Fibroblast of skin of abdomen (primary cell): ENCODE measurements at regions not wholly inside any gene's neighbourhood (a gene's known extent, or its start where the extent isn't known, plus 50 kb on each side); places are given as distances from the start of the nearest gene placed in this dataset.
"Not testable (repeated sequence)": the region's sequence is repeated elsewhere in the genome, so short reads cannot be mapped to it uniquely, and the experiment has no call there.

Experiments used
- DNase-seq: peaks from one replicate; pipeline ENCODE4 v3.0.0-alpha.2; 2013

- no peak for DNase-seq
Observed at GRCh38 chr20:4635781-4636180, 50.5 kb upstream of the PRNP start.

GRCh38 chr20:4635342-4635741 is 50.9 kb upstream of the PRNP start:
- DNase-seq: no peak

- DNase-seq: peak; percentile 85
Observed at GRCh38 chr20:4633780-4634179, 52.5 kb upstream of the PRNP start.

GRCh38 chr20:4633379-4633778 is 52.9 kb upstream of the PRNP start:
- DNase-seq: no peak

GRCh38 chr20:4632876-4633275 is 53.4 kb upstream of the PRNP start:
- DNase-seq: no peak

GRCh38 chr20:4626228-4626627 is 60.0 kb upstream of the PRNP start:
- no peak for DNase-seq

GRCh38 chr20:4625687-4626086 is 60.6 kb upstream of the PRNP start:
- DNase-seq: no peak

- not testable (repeated sequence) for DNase-seq
Observed at GRCh38 chr20:4624675-4625336, 61.5 kb upstream of the PRNP start.

GRCh38 chr20:4619144-4619543 is 67.1 kb upstream of the PRNP start:
- not testable (repeated sequence) for DNase-seq

- no peak for DNase-seq
Observed at GRCh38 chr20:4617484-4617883, 68.8 kb upstream of the PRNP start.

- DNase-seq: no peak
Observed at GRCh38 chr20:4617019-4617418, 69.2 kb upstream of the PRNP start.

GRCh38 chr20:4613718-4614620 is 72.3 kb upstream of the PRNP start:
- DNase-seq: peak; percentile 44

- no peak for DNase-seq
Observed at GRCh38 chr20:4613184-4613583, 73.1 kb upstream of the PRNP start.

GRCh38 chr20:4610871-4611270 is 75.4 kb upstream of the PRNP start:
- no peak for DNase-seq

- DNase-seq: no peak
Observed at GRCh38 chr20:4609511-4609910, 76.7 kb upstream of the PRNP start.

GRCh38 chr20:4608861-4609260 is 77.4 kb upstream of the PRNP start:
- DNase-seq: no peak

- peak; percentile 66 for DNase-seq
Observed at GRCh38 chr20:4607287-4607713, 79.0 kb upstream of the PRNP start.

- no peak for DNase-seq
Observed at GRCh38 chr20:4606051-4606450, 80.2 kb upstream of the PRNP start.

GRCh38 chr20:4605166-4605565 is 81.1 kb upstream of the PRNP start:
- no peak for DNase-seq

- DNase-seq: no peak
Observed at GRCh38 chr20:4604580-4604979, 81.7 kb upstream of the PRNP start.

- DNase-seq: no peak
Observed at GRCh38 chr20:4603724-4604123, 82.5 kb upstream of the PRNP start.

- DNase-seq: no peak
Observed at GRCh38 chr20:4602297-4602631, 84.0 kb upstream of the PRNP start.

- DNase-seq: no peak
Observed at GRCh38 chr20:4601630-4602296, 84.5 kb upstream of the PRNP start.
